ENCODE measurements at regions not wholly inside any gene's neighbourhood (a gene's known extent, or its start where the extent isn't known, plus 50 kb on each side); places are given as distances from the start of the nearest gene placed in this dataset.

GRCh38 chr18:22114526-22115321 is 54.7 kb upstream of the GATA6 start:
- DNase-seq = no peak

- no peak for DNase-seq
Measured at GRCh38 chr18:22115573-22115972, 53.8 kb upstream of the GATA6 start.

Data from hematopoietic multipotent progenitor cell treated with erythropoietin and hydrocortisone succinate and interleukin-3 and kit ligand, for 8 days (in vitro differentiated cells).